HUES6 (cell line): ENCODE measurements at regions not wholly inside any gene's neighbourhood (a gene's known extent, or its start where the extent isn't known, plus 50 kb on each side); places are given as distances from the start of the nearest gene placed in this dataset.
A peak's percentile ranks its signal among the peaks of the same experiment; 100 is the strongest.

ENCODE experiments used
- H3K27ac ChIP-seq: 2 replicates; pipeline ENCODE4 v1.7.0; 2013; ENCODE audit warnings: low read depth, mild to moderate bottlenecking, low read length, inconsistent platforms
- H3K27me3 ChIP-seq: 2 replicates; pipeline ENCODE4 v1.6.1; 2013; ENCODE audit warnings: low read length; ENCODE audit not compliant: control insufficient read depth, insufficient read depth
- H3K36me3 ChIP-seq: 2 replicates; pipeline ENCODE4 v1.6.1; 2013; ENCODE audit warnings: low read length; ENCODE audit not compliant: control insufficient read depth, insufficient read depth
- H3K4me1 ChIP-seq: 2 replicates; pipeline ENCODE4 v1.6.1; 2013; ENCODE audit warnings: low read length; ENCODE audit not compliant: control insufficient read depth, insufficient read depth
- H3K4me3 ChIP-seq: 2 replicates; pipeline ENCODE4 v1.5.1; 2013; ENCODE audit warnings: low read depth, low read length
- H3K9ac ChIP-seq: one replicate; pipeline ENCODE4 v1.6.1; 2013; ENCODE audit warnings: mild to moderate bottlenecking, low read length
- H3K9me3 ChIP-seq: 2 replicates; pipeline ENCODE4 v1.6.1; 2013; ENCODE audit warnings: low read depth, low read length; ENCODE audit not compliant: control insufficient read depth, insufficient read depth

- Histone ChIP-seq H3K36me3 (no peaks in the 10 kb centered on the region), H3K4me1 (peaks cover 39% of the 10 kb centered on the region), H3K9ac (peak overlapping the region; percentile 96), H3K4me3 (peak overlapping the region; percentile 72), H3K27ac (peak overlapping the region; percentile 81; the same call in 1 of the 2 replicates), H3K9me3 (no peaks in the 10 kb centered on the region), H3K27me3 (peaks cover 58% of the 10 kb centered on the region)
These were observed 58.1 kb upstream of the BCOR start for GRCh38 chrX:40155589-40156469.

- Histone ChIP-seq H3K9ac (peak overlapping the region; percentile 96), H3K27me3 (peaks cover 66% of the 10 kb centered on the region), H3K27ac (peak overlapping the region; percentile 55; the same call in 1 of the 2 replicates)
These were observed 57.3 kb upstream of the BCOR start for GRCh38 chrX:40154853-40155588.

GRCh38 chrX:40154250-40154852 is 56.6 kb upstream of the BCOR start:
- Histone ChIP-seq H3K4me1 (peaks cover 48% of the 10 kb centered on the region), H3K9ac (peak overlapping the region; percentile 88), H3K9me3 (no peaks in the 10 kb centered on the region), H3K36me3 (no peaks in the 10 kb centered on the region), H3K27ac (no peak overlapping the region; the same call in 1 of the 2 replicates), H3K27me3 (peaks cover 69% of the 10 kb centered on the region), H3K4me3 (peak overlapping the region; percentile 72)

More at GRCh38 chrX:40154853-40155588, 57.3 kb upstream of the BCOR start:
- Histone ChIP-seq H3K9me3 (no peaks in the 10 kb centered on the region), H3K36me3 (no peaks in the 10 kb centered on the region), H3K4me3 (peak overlapping the region; percentile 72), H3K4me1 (peaks cover 45% of the 10 kb centered on the region)

- Histone ChIP-seq H3K27me3 (peaks cover 76% of the 10 kb centered on the region), H3K9me3 (no peaks in the 10 kb centered on the region), H3K27ac (peak overlapping the region; percentile 61; the same call in 1 of the 2 replicates), H3K9ac (peak overlapping the region; percentile 84), H3K4me1 (peaks cover 49% of the 10 kb centered on the region), H3K36me3 (no peaks in the 10 kb centered on the region), H3K4me3 (peak overlapping the region; percentile 72)
These were observed 55.8 kb upstream of the BCOR start for GRCh38 chrX:40153345-40154249.

GRCh38 chrX:40152741-40153344 is 55.1 kb upstream of the BCOR start:
- H3K9me3 ChIP-seq: no peaks in the 10 kb centered on the region
- H3K4me1 ChIP-seq: peaks cover 51% of the 10 kb centered on the region
- H3K27ac ChIP-seq: peak overlapping the region; percentile 61; the same call in 1 of the 2 replicates
- H3K4me3 ChIP-seq: peak overlapping the region; percentile 72
- peaks cover 84% of the 10 kb centered on the region for H3K27me3 ChIP-seq
- no peaks in the 10 kb centered on the region for H3K36me3 ChIP-seq
- peak overlapping the region; percentile 84 for H3K9ac ChIP-seq

GRCh38 chrX:40152173-40152711 is 54.5 kb upstream of the BCOR start:
- Histone ChIP-seq H3K9me3 (no peaks in the 10 kb centered on the region), H3K4me3 (peak overlapping the region; percentile 72), H3K27me3 (peaks cover 90% of the 10 kb centered on the region), H3K27ac (no peak overlapping the region), H3K36me3 (no peaks in the 10 kb centered on the region), H3K9ac (peak overlapping the region; percentile 84), H3K4me1 (peaks cover 53% of the 10 kb centered on the region)

GRCh38 chrX:40151211-40152172 is 53.7 kb upstream of the BCOR start:
- Histone ChIP-seq H3K4me3 (peak overlapping the region; percentile 72), H3K27me3 (peaks cover 90% of the 10 kb centered on the region), H3K9me3 (no peaks in the 10 kb centered on the region), H3K4me1 (peaks cover 52% of the 10 kb centered on the region), H3K9ac (peak overlapping the region; percentile 84), H3K27ac (no peak overlapping the region), H3K36me3 (no peaks in the 10 kb centered on the region)

- Histone ChIP-seq H3K27me3 (peaks cover 90% of the 10 kb centered on the region), H3K27ac (no peak overlapping the region), H3K9ac (no peak overlapping the region), H3K36me3 (no peaks in the 10 kb centered on the region), H3K4me3 (no peak overlapping the region), H3K4me1 (peaks cover 48% of the 10 kb centered on the region), H3K9me3 (no peaks in the 10 kb centered on the region)
These were observed 52.7 kb upstream of the BCOR start for GRCh38 chrX:40150503-40150902.
